Suppressor macrophage treated with lipopolysaccharide for 4 hours (primary cell): ENCODE measurements at regions not wholly inside any gene's neighbourhood (a gene's known extent, or its start where the extent isn't known, plus 50 kb on each side); places are given as distances from the start of the nearest gene placed in this dataset.
A peak's percentile ranks its signal among the peaks of the same experiment; 100 is the strongest.

Experiments used
- DNase-seq: peaks from one replicate; pipeline ENCODE4 v3.0.0-alpha.2; 2020

DNA sequence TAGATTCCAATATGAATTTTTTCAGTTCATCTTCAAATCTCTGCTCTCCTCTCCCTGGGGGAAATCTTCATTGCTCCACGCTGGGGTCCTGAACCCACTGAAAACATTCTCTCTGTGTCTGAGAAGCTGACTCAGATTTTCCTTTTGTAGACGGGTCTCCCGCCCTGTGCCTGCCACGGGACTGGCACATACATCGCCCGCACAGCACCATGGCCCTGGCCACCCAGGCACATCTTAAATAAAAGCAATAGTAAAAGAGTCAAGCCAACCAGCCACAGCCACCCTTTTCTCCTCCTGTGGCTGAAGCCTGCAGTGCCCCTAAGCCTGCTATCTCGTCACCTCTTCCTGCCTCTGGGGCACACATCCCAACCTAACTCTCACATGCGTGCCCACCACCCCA is 301.2 kb downstream of the ZNF536 start:
- DNase-seq = no peak

DNA sequence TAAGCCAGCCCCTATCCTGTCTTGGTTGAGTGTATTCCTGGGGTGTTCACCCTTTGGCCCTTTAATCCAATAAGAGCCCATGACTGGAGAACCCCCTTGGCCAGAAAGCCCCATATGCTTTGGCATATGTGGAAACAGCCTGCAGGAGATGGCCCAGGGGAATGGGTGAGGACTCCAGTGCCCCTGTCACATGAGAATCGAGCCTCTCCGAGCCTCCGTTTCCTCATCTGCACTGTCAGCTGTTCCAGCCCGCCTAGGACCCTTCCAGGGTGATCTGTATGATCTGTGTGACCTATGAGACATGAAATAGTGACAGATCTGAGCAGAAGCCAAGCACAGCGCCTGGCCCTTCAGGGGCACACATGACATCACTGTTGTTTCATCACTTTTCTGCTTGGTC is 300.7 kb downstream of the ZNF536 start:
- no peak for DNase-seq

DNA sequence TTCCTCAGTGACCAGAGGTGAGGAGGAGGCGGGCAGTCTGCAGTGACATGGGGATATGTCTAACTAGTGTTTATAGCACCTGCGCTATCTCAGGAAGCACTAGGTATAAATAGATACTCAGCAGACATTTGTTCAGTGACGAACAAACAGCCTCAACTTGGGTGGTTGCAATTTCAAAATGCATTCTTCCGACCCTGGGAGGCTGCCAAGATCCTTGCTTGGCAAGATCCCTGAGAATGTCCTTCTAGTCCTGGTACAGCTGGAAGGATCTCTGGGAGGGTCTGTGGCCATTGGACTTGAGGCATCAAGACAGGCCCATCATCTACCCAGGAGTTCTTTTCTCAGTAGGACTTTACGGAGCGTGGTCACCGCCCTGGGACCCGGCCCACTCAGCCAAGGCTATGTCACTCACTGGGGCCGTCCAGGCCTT is 299.5 kb downstream of the ZNF536 start:
- no peak for DNase-seq

DNA sequence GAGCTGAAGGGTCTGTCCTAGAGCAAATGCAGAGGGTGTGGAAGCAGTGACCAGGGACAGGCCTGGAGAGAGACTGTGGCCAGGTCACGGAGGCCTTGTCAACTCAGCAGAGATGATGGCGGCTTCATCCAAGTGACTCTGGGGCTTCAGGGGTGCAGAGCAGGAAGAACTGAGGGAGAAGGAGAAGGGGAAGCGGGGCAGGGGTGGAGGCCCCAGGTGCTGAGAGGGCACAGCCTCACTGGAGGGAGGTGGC is 299.1 kb downstream of the ZNF536 start:
- DNase-seq = no peak

DNA sequence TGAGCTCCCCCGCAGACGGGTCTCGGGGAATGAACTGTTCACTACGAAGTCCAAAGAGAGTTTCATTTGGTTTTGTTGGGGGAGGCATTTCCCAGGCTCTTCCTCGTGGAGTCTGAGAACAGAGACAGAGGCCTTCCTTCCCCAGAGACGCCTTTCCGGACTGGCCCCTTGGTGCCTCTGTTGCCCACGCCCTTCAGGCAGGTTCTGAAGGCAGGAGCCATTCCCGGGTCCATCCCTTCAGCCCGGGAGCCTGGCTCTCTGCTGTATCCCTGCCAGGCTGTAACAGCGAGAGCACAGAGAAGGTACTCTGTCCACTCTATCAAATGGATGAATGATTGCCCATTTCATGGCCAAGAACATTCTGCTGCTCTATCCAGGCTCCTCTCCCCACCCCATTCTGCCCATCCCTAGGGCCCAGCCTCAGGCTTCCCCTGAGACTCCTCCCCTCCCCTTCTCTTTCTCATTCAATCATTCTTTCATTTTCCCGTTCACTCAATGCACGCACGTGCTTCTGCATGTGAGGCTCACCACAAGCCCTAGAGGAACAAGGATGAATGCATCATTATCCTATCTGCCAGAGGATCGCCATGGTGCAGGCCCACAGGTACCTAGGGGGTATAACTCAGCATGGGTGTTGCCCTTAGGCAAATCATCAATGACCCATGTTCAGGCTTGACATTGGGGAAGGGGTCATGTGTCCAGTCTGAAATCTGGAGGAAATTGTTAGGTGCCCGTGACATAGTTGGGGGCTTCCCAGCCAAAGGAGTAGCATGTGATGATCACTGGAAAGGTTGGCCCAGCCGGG is 298.6 kb downstream of the ZNF536 start:
- no peak for DNase-seq

DNA sequence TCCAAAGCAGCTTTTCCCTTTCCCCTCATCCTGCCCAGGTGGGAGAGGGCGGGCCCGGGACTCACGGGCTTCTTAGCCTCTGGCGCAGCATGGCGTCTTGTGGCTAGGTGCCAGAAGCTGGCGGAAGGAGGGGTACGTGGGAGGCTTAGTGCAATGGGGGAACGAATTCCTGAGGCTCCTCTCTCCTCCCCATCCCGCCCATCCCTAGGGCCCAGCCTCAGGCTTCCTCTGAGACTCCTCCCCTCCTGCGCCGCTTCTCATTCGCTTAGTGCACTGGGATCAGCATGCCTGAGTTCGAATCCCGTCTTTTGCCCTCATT is 297.8 kb downstream of the ZNF536 start:
- DNase-seq = no peak

DNA sequence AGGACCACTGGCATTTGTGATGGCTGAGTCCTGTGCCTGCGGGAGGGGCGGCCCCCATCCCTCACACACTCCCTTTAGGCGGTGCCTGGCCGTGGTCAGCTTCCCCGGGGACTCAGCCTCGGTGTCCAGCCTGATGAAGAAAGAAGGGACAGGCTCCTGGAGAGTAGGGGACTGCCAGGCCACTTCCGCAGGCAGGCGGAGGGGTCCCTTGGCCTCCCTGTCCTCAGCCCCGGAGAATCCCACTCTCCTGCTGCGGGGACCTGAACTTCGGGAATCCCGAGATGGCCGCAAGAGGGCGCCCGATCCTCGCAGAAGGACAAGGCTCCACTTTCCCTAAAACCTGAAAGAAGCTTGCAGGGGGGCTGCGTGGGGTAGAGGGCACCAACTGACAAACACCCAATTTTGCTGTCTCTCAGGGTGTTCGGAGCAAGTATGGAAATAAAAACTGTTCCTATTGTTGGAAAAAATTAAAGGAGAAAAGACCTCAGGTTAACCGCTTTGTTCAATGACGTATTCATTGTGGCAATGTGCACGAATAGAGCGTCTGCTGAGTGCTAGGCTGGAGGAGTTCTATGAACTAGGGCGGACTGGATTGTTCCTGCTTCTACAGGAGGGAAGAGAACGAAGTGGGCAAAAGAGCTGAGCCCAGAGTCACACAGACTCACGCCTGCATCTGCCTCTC is 297.3 kb downstream of the ZNF536 start:
- peak; percentile 61 for DNase-seq

DNA sequence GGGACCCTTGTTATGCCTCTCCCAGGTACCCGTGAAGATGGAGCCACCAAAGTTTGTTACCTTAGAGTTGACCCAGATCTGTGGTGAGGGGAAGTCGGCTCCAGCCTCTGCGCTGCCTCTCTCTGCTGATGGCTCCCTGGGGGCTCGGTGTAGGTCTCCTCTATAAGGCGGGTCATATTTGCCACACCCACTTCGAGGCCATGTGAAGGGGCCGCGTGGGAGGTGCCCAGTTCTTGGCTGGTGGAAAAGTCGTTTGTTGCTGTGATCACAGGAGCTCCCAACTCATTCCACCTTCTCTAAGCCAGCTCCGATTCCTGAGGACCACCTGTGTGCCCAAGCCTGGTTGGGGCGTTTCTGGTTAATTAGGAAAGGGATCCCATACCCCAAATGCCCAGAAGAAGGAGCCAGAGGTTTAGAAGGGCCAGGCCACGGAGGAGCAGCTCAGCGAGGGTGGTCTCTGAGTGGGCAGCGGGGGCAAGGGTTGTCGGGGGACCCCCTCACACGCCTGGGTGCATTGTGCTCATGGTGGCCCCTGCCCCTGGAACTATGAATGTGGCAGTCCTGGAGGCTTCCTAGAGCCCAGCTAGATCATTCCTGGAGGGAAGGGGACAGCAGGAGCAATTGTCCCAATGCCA is 296.5 kb downstream of the ZNF536 start:
- DNase-seq = no peak

DNA sequence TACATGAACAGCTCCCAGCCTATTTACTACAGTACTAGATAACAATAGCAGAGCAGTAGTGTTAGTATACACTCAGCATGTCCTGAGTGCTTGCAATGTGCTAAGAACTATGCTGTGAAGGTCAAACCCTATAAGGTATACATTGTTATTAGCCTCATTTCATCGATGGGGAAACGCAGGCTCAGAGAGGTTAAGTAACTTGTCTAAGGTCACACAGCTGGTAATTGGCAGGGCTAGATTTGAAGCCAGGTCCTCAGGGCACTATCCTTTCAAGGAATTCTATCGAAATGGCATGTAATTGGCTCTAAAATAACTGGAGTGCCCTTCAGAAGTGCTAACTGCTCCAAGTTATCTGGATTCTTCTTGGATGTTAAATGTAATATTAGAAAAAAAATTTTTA is 295.6 kb downstream of the ZNF536 start:
- DNase-seq = no peak

DNA sequence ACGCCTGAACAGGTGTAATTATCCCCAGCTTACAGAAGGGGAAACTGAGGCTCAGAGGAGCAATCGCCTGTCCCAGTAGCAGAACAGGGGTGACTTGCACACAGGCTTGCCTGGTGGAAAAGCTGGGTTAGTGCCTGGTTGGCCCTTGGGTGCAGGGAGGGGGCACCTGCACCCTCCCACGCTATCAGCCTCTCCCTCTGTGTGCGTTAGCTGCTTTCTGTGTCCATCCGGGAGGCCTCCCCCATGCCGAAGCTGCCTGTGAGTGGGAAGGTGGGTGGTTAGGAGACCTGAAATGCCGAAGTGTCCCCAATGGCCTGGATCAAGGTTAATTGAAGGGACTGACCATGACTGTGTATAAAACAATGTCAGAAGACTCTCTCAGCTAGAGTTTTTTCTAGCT is 295.0 kb downstream of the ZNF536 start:
- no peak for DNase-seq

DNA sequence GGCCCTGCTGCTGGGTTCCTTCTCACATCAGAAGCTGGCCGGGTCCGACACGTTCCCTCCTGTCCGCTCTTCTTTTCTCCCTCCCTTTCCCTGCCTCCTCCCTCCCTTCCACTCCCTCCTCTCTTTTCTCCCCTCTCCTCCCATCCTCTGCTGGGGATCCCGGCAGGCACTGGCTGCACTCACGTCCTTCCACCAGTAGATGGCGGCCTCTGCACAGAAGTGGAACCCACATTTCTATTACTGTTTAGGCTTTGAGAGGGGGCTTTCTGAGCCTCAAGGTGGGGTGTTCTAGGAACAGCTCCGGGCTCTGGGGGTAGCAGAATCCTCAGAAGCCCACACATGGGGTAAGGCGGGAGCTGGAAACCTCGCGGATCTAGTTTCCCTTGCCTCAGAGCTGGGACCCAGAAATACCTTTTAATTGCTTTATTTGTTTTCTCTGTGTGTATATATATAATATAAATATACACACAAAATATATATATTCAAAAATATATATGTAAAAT is 294.2 kb downstream of the ZNF536 start:
- DNase-seq = peak; percentile 51

DNA sequence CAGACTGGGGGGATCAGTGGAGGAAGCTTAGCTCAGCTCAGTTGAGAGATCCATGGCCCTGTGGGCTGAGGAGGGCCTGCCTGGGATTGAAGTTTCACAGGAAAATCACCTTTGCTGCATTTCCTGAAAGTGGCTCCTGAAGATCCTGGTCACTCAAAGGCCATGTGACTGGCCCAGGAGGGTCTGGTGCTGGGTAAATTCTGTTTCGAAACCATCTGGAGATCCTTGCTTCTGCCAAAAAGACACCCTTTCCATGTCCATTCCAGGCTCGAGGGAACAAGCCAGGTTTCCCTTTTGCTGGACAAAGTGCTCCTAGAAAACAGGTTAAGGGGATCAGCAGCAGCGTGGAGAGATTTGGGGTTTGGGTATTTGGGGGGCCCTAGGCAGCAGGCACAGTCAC is 293.3 kb downstream of the ZNF536 start:
- DNase-seq = no peak

DNA sequence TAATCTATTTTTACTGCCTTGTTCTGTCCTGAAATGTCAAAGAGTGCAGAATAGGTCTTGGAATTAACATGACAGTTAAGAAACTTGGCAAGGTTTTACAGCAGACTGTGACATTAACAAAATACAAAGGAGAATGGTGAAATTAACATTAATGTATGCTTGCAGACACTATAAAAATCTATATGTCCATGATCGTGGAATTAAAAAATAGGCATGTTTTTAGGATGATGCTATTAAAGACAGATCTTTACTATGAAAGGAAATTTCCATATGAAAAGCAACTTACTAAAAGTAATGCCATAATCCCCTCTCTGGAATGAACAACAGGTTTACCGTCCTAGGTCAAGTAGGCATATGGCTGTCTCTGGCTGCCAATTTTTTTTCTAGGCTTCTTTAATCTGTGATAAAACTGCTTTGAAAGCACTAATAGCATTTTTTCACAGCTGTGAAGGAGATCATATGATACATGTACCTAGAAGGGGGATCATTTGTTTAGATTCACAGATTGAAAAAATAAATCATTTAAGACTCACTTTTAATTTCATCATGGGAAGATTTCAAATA is 291.5 kb downstream of the ZNF536 start:
- DNase-seq = no peak

DNA sequence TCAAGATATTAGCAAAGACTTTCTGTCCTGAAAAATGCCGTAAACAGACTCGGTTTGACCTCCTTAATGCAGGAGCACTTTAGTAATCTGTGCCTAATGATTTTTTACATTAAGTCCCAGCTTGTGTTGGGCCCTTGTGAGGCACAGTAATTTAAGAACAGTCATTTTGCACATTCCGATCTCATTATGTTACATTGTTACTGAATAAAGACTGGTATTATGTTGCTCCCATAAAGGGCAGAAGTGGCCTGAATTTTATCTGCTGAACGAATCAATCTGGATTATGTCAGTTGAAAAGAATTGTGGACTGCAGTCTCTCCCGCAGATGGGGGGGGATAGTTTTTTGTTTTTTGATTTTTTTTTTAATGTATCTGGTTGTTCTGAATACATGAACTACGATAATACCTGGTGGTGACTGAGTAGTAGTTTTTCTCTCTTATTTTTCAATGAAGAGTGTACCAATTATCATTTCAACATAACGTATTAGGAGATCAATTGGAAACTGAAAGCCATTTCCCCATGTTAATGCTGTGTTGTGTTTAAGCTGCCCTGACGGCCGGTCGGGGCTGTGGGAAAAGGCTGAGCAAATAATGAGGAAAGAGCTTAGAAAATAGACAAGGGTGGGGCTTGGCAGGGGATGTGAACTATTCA is 290.2 kb downstream of the ZNF536 start:
- peak; percentile 13 for DNase-seq

DNA sequence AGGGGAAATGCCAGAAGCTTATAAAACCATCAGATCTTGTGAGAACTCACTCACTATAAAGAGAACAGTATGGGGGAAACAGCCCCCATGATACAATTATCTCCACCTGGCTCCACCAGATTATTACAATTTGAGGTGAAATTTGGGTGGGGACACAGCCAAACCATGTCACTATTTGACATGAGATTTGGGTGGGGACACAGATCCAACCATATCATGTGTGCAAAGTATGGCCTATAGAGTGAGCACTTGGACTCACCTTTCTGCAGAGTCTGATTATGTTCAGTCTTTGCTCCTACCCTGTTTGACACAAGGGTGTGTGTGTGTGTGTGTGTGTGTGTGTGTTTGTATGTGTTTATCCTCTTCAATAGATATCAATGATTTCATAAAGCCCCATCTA is 287.5 kb downstream of the ZNF536 start:
- DNase-seq = no peak

DNA sequence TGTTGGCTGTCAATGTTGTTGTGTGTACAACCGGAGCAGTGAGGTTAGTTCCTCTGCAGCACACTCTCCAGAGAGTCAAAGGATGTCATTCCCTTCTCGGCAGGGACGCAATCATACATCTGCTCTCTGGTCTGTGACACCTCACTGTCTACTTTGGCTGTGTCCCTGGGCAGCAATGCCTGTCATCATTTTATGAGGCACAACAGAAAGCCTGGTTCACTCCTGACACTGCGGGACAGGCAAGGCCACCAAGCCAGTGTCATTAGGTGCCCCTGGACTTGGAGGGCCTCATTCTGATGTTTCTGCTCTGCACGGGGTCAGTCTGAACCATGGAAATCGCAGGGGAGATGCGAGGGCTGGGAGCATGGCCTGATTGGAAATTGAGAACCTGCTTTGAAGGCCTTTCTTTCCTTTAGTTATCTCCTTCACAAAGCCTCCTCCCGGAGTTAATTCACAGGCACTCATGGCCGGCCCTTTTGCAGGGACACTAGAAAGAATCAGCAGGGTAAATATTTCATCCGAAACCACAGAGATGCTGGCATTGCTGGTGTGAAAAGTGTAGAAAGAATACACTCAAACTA is 284.4 kb downstream of the ZNF536 start:
- DNase-seq = no peak

DNA sequence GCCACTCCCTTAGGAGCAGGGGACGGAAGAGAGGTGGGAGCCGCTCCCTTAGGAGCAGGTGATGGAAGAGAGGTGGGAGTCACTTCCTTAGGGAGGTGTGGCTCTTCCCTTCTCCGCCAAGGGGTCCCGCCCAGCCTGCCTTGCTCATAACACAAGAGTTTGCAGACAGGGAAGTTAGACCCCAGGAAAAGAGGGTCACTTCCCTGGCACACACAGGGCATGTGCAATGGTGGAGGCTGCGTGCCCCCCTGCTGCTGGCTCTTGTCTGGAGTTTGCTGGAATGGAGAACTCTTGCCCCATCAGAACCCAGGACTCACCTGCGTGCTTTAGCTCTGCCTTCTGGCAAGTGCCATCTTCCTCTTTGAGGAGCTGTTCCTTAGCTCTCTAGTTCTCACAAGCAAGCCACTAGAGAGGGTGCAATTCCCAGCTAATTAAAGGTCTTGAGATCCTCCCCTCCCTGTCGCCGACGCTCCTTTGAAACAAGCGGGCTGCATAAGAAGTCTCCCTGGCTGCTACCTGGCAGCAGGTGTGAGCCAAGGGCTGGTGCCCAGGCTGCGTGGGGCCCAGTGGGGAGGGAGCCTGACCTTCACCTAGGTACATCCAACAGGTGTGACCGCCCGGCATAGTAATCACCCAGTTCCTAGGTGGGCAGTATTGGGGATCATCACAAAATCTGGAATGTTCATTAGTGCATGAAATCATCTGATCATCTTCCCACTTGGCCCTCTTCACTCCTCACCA is 281.6 kb downstream of the ZNF536 start:
- no peak for DNase-seq

DNA sequence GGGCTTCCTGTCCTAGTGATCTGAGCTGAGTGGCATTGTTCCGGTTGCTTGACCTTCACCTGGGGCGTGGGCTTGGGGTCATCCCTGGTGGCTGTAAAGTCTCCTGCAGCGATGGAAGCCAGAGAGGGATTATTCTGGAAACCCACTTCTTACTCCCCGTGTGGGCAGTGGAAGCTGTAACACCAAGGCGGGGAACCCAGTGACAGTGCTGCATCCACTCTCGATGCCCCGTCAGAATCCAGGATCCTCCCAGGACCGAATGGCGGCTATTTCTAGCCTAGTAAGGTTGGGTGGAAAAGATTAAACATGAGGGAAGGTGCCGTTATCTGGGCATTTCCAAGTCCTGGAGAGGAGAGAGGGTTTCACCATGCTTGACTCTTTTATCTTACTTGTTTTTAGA is 280.6 kb downstream of the ZNF536 start:
- DNase-seq = no peak

DNA sequence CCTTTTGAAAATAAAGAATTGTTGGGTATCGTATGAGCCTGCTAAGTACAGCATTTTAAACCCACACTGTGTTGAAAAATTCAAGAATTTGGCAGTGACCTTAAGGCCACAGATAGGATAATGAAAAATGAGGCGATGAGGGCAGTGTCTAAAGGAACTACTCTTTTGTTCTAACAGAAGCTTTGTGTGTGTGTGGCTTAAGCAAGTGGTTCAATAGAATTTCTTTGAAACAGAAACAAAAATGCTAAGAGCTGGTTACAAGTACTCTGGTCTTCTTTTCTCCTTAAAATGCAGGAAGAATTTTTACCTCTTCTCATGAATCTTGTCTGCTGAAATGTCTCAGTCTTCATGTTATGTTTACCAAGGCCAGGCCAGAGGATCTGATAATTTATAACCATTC is 279.5 kb downstream of the ZNF536 start:
- no peak for DNase-seq

DNA sequence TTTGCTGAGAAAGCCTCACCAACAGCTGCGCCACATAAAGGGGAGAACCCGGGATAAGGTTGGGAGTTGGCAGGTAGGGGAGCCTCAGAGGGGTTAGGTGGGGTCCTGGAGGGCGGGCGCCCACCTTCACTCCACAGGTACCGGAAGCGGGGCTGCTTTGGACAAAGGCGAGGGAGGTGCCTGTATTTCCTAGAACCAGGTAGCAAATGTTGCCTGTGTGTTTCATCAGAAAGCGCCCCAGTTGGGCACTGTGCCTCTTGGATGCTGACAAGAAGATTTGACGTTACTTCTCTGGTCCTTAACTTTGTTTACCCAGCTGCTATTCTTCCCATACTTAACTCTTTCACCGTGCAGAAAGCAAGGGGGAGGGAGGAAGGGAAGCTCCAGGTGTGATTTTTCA is 278.9 kb downstream of the ZNF536 start:
- DNase-seq = no peak

DNA sequence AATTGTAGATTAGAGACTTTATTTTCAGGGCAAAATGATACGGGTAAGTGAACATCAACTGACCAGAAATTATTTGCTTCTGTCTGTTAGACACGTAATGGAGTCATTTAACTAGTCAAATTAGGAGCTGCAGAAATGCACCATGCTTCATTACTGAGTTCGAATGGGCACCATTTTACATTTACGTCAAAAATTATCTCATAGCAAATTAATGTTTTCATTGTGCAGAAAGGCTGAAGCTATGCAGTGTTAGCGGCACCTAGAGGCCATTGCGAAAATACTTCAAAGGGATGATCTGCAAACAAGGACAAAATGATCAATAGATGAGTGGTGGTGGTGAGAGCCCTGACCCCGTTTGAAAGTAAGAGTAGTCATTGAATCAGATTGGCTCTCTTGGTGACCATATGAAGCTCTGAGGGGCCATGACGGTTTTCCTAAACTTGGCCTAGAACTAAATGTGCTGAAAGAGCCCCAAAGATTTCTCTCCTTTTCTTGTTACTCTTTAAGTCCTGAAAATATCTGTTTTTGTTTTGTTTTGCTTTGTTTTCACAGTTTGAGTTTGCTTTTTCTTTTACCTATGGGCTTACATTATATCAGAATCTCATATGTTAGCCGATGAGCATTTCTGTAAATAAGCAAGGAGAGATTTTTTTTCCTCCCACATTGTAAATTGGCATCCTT is 277.9 kb downstream of the ZNF536 start:
- DNase-seq = peak; percentile 32
